HG03565 (cell line): ENCODE measurements at regions not wholly inside any gene's neighbourhood (a gene's known extent, or its start where the extent isn't known, plus 50 kb on each side); places are given as distances from the start of the nearest gene placed in this dataset.

Experiments
- ATAC-seq: cut with Tn5 transposase; IDR thresholded peaks from one replicate; pipeline ENCODE4 v1.9.1; 2021; ENCODE audit warnings: mild to moderate bottlenecking, moderate library complexity; ENCODE audit not compliant: unreplicated experiment

DNA sequence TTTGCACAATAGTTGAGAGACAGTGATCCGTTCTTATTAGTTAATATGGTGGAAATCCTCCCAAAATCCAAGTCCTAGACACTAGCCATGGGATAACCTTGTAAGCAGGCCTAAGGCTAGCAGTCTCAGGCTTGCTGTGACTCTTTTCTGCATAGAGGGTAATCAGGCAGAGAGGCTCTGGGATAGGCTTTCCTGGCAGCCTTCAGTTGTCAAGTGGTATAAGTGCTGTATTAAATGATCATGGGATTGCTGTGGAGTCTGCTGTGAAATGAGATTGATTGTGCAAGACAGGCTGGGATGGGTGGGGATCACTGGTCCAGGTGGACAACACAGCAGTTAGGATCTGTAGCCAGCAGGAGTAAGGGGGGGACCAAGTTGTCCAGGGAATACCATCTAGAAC, 416.4 kb downstream of the TLE4 start:
- ATAC-seq = no peak

DNA sequence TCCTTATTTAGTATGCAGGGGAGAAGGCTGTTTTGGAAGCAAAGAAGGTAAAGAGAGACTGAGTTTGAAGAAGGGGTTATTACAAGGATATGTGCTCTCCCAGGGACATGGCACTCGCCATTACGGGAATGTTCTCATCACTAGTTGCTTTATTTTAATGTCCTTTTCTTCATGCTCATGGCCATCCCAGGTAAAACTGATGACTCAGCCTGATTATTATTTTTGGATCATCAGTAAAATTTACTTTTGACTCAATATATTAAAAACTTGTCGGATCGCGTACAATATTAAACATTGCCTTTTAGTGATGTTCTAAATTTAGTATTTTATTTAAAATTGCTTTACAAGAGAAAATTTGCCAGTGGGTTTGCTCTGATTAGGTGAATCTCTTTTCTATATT, 414.7 kb downstream of the TLE4 start:
- no peak for ATAC-seq

DNA sequence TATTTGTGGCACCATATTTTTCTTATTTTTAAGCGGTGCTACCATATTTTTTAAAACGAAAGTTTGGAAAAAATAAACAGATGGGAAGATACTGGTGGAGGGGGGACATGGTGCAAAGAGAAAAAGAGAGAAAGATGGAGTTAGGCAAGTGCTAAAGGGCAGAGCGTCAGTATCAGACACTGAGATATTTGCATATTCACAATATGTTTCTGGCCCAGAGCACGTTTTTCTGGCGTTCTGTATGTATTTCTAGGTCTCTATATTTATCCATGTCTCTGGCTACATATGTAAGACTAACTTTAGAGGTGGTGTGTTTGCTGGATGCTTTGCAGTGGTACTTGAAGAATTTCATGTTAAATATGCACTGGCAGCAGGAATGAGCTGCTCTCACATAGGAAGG, 414.0 kb downstream of the TLE4 start:
- ATAC-seq = no peak

DNA sequence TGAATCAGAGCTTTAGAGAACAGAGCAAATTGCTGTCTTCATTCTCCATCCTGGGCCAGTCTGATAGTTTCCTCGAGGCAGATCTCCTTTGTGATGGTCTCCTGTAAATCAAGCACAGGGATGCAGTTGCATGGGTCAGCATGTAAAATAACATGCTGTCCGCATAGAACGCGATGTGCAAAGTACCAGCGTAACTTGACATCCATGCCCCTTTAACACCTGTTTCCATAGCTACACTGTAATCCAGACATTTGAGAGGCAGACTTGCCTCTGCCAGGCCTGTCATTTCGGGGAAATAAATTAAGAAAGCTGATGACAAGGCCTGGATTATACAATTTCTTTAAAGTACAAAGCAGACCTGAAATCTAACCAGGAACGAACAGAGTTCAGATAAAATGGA, 413.5 kb downstream of the TLE4 start:
- ATAC-seq = no peak

DNA sequence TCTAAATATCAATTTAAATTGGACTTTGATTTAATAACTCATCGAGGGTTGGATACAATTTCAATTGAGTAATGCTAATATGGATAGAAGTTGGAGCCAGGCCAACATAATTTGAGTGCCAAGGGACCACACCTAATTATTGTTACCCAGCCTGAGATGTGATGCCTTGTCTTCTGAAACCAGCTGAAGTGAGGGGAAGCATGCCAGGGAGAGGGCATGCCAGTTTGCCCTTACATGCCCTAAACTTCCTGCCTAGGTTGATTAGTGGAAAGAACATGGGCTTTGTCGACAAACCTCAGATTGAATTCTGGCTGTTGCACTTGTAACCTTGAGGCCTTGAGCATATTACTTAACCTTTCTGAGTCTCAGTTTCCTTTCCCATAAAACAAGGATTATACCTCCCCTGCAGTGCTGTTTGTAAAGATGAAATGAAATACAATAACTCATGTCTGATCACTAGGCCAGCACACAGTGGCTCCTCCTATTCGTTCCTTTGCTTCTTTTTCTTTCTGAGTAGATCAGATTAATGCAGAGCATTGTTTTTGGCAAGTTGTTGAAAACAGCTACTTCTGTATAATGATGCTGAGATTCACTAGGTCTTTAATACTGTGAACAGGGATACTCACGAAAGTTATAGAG, 412.8 kb downstream of the TLE4 start:
- ATAC-seq = no peak

DNA sequence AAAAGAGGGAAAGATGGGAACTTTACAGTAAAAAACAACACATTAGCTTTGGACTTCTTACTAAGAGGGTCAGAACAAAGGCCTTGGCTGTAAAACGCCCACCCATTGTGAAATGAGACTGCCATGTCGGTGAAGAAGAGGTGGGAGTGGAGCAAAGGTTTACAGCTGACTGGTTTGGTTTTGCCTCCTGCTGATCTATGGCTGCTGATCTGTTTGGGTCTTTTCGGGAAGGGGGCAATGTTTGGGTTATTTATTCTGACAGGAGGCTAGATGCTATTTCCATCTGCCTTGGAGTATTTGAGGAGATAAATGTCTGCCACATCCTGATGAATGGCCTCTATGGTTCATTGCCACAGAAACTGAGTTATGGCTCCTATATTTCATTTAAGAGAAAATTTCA, 408.7 kb downstream of the TLE4 start:
- no peak for ATAC-seq

DNA sequence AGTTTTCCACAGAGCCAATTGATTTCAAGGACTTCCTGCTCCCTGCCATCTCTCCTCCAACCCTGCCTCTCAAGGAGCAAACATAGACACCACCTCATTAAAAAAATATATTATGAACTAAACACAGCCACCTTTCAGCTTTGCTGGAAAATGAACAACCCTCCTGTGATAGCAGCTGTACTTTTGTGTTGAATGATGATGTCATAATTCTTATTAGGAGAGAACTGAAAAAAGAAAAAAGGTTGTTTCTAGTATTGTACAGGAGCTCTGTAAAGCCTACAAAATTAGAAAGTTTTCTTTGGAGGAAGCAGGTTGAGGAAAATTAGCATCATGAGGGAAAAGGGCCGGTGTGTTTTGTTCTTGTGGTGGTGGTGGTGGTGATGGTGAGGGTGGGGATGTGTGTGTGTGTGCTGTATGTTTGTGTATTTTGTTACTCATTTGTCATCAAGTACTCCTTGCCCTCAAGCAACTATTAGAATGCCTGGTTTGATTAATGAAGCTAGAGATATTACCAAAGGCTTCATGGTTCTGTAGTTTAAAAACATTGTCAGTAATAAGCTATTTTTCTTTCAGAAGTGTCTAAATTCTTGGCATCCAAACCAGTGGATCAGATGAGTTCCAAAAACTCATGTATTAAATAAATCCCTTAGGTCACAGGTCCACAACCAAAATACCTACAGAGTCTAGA, 405.9 kb downstream of the TLE4 start:
- no peak for ATAC-seq

DNA sequence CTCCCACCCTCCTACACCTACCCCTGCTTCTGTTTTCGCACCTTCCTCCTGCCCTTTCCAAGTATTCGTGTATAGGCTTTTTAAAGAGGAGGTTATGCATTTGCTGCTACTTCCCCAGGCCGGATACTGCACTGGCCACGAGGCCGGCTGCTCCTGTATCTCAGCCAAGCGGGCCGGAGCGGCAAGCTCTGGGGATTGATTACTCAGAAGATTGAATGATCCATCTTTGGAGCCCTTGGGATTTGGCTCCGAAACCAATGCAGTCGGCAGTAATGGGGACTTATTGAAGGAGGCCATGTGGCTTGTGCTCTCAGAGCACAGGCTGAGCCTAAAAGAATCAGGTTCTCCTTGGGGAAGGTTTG, 405.3 kb downstream of the TLE4 start:
- ATAC-seq = no peak

DNA sequence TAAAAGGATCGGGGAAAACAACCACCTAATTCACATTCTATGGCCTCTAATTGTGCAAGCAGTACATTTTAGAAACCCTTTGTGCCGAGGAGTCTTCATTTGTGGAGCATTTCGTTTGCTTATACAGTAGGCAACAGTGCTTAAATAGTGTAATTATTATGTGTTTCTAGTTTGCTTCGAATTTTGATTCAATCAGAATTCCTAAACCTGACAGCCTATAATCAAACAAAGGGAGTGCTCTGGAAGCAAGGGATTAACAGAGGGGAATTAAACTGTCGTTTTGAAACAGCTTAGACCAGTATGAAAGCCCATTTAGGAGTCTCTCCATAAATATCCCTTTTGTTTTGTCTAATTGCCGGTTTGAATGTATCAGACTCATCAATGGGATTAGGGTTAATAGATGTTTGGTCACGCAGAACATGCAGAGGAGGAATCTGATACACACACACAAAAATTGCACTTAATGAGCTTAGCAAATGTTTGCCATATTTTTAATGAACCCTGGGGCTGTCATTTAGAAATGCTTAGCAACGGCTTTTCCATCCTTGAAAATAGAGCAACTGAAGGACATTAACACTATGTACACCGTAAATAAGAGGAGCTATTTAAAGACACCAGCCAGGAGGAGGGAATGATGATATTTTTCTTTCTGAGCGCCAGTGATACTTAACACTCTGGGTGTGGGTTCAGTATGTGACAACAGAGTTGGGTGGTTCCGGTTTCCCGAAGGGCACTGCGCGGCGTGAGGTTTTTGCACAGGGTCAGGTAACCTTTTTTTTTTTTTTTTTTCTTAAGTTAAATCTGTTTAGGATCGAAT, 404.7 kb downstream of the TLE4 start:
- ATAC-seq = no peak

DNA sequence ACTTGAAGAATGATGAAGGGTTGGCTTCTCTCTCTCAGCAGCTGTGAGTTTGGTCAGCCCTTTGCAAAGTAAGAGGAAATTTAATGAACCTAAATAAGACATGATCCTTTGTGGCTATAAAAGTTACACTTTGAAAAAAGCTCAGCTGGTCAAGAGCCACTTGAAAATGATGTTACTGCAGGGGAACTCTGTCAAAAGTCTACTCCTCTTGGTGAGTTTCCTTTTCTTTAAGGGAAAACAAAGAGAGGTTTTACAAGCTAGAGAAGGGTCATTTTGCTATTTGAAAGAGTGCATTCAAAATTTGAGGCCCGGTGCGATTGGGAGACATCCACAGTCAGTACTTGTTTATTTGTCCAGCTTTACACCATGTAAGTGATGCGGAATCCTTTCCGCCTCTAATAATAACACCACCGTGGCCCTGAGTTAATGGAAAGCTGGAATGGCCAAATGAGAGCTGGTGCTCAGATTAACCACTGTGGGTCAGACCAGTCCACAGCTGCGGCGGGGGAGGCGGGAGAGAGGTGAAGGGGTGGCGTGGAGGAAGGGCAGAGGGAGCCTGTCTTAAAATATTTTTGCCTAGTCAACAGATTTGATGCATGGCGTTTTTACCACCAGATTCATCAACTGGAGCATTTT, 404.0 kb downstream of the TLE4 start:
- ATAC-seq = no peak

DNA sequence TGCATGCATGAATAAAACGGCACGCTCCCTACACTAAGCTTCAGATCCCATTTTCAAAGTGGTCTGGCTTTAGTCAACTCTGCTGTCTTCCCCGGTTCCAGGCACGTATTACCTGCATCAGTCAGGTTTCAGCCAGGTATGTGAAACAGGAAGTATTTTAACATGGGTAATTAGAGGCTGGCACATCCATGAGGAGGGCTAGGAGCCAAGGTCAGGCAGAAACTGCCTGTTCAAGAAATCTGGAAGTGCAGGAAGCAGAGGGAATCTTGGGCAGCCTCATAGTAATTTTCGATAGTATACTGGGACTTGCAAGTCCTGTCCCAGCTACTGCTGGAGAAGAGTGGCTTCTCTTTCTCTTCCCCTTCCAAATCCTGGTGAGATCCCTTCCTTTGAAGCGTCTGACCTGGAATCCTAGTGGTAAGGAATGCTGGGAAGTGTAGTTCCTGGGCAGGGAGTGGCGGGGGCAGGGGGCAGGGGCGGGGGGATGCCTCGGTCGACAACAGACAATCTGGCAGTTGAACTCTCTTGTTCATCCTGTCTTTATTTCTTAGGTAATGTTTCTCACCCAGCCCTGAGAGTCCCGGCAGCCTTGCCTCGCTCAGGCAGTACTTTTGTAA, 403.1 kb downstream of the TLE4 start:
- no peak for ATAC-seq

DNA sequence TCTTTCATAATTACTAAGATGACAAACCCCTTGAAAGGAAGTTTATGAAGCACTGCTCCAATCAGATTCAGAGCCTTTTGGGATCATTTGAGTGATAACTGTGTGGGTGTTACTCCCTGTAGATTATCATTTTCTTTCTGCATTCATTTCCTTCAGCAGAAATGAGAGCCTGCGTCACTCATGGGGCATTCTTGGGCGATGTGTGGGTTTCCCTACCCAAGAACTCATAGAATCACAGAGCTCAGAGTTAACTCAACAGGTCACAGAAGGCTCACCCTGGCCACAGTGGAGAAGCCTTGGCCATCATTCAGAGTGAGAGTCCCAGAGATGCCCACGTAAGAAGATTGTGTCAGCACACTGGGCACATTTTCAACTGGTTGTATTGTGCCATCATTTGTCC, 401.9 kb downstream of the TLE4 start:
- ATAC-seq = no peak

DNA sequence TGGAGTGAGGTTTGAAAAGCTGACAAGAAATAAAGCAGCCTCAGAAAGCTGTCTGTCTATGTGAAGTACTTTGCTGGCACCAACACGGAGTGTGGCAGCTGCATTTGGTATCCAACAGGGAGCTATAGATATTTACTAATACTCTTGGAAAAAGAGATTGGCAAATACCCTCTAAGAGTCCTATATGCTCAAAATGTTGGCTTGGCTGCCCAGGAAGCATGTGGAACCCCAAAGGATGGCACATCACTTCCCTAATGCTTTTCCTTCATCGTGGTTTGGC, 398.3 kb downstream of the TLE4 start:
- ATAC-seq = no peak

DNA sequence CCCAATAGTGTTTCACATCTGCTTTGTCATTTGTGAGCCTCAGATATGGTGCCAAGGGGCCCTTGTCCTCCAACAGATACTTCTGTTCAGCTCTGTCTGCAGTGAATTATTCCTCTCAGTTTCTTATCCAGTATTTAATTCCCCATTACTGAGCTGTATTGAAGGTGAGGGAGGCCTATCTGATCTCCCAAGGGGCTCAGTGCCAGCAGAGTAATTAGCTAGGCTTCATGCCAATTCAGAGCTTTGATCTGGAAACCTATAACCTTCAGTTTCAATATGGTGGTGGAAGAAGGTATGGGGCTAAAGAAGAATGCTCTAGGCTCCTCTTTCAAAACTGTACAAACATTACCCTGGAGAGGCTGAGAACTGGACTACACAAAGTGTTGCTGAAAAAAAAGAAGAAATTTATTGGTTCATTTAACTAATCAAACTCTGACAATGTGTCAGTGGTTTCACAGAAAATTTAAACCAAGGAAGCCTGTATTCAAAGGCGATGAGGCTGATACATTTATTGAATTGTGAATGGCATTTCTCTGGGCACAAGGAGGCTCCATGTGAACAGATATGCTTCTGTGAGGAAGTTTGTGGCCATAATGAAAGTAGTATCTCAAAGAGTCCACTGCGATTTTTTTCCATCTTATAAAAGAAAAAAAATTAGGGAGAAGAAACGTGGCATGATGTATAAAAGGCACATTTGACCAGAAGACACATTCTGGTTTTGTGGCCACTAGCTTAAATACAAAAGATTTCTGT, 397.8 kb downstream of the TLE4 start:
- ATAC-seq = no peak

DNA sequence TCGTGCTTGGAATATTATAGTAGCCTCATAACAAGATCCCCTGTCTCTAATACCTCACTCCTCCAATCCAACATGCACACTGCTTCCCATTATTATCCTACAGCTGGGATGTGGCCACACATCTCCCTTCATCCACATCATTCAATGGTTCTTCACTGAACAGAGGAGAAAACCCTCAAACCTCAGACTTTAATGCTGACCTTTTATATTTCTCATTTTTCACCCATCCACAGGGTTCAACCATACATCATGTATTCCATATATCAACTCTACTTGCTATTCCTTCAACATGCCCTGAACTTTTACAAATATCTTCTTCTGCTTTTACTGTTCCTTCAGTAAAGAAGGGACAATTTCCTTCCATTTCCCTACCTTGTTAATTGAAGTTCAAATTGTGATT, 396.8 kb downstream of the TLE4 start:
- ATAC-seq = no peak

DNA sequence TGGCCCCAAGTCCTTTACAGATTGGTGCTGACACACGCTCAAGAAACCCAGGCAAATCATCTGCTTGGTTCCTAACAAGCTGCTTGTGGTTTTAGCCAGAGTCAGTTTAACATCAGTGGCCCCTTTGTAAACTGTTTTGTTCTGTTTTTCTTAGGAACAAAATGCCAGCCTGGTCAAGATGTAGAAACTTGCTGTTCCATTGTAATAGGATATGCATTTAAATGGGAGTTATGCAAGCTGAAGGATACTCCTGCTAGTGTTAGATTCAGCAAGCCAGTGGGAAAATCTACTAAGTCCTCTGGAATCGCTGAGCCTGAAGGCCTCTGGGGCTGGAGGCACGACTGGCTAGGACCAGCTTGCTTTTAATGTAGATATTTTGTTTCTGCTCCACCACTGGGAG, 391.1 kb downstream of the TLE4 start:
- no peak for ATAC-seq

DNA sequence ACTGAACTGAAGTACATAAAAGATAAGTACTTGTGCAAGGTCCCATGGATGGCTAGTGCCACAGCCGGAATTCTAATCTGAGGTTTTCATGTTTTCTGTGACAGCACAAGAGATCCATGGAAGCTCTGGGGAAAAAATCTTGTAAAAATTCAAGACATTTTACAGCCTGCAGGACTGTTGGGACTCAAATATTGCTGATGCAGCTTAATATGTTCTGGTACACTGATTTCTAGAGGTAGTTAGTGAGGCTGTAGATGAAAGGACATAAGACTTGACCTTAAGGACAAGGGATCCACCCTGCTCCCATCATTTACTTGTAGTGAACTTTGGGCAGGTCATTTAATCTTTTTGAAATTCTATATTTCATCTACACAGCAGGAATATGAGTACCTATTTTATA, 390.4 kb downstream of the TLE4 start:
- no peak for ATAC-seq

DNA sequence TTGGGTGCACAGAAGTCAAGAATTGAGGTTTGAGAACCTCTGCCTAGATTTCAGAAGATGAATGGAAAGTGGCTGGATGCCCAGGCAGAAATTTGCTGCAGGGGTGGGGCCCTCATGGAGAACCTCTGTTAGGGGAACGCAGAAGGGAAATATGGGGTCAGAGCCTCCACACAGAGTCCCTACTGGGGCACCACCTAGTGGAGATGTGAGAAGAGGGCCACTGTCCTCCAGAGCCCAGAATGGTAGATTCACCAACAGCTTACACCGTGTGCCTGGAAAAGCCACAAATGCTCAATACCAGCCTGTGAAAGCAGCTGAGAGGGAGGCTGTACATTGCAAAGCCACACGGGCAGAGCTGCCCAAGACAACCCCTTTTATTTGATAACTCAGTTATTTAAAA, 383.5 kb downstream of the TLE4 start:
- ATAC-seq = no peak

DNA sequence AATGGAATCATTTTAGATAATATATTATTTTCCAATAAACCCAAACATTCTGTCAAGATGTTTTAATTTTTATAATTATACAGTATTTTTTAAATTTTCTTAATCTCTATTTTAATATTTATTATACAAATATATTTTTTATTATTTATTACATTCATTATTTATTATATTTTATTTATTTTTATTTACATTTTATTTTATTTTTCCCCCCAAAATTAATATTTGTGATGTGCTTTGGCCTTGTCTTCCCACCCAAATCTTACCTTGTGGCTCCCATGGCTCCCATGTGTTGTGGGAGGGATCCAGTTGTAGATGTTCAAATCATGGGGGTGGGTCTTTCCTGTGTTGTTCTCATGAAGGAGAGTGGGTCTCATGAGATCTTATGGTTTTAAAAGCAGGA, 382.1 kb downstream of the TLE4 start:
- no peak for ATAC-seq

DNA sequence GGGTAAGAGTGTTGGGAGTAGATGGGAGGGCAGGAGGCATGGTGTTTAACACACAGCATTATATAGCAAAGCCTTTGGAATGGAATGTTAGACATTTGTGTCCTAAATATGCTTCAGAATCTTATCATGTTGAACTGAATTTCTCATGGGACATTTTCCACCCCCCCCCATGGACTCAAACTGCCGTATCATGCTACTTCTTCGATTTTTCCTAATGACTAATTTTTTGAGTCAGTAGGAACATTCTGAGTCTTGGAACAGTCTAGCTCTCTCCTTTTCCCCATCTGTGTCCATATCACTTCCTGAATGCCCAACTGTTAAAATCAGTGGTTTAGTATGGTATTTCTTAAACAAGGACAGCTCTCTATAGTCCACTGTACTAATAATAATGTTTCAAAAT, 380.6 kb downstream of the TLE4 start:
- no peak for ATAC-seq

DNA sequence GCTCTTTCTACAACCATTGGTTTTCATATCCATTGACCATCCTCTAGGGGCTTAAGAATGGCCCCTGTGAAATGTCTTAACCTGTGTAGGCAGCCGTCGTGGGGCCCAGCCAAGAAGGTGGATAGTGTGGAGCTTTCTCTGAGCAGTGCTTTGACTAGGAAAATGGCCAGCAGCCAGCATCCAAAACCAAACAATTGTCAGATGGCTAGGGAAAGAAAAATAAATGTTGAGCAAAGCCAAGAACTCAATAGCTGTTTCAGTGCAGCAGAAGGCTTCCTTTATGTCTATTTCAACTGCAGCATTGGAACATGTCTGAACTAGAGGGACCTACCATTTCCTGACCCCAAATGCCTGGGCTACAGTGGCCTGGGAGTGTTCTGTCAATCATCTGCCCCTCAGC, 374.9 kb downstream of the TLE4 start:
- no peak for ATAC-seq
